Stimulated activated naive CD8-positive, alpha-beta T cell treated with anti-CD3 and anti-CD28 coated beads, Interleukin-15, Interleukin-2, amounts not matched to agents 100 ng/mL and 50 ng/mL, for 24 hours (primary cell): ENCODE measurements at regions not wholly inside any gene's neighbourhood (a gene's known extent, or its start where the extent isn't known, plus 50 kb on each side); places are given as distances from the start of the nearest gene placed in this dataset.

Source experiments
- H3K27ac Mint-ChIP-seq: one replicate; pipeline ENCODE4 v1.8.0; 2021; ENCODE audit warnings: mild to moderate bottlenecking, mixed read lengths
- H3K27me3 Mint-ChIP-seq: one replicate; pipeline ENCODE4 v1.8.0; 2021; ENCODE audit warnings: mixed read lengths
- H3K36me3 Mint-ChIP-seq: one replicate; pipeline ENCODE4 v1.8.0; 2021; ENCODE audit warnings: low read depth, mixed read lengths
- H3K4me1 Mint-ChIP-seq: one replicate; pipeline ENCODE4 v1.8.0; 2021; ENCODE audit warnings: low read depth, mixed read lengths
- H3K4me3 Mint-ChIP-seq: one replicate; pipeline ENCODE4 v1.8.0; 2021; ENCODE audit warnings: mild to moderate bottlenecking, mixed read lengths
- H3K9me3 Mint-ChIP-seq: one replicate; pipeline ENCODE4 v1.8.0; 2021; ENCODE audit warnings: mixed read lengths

DNA sequence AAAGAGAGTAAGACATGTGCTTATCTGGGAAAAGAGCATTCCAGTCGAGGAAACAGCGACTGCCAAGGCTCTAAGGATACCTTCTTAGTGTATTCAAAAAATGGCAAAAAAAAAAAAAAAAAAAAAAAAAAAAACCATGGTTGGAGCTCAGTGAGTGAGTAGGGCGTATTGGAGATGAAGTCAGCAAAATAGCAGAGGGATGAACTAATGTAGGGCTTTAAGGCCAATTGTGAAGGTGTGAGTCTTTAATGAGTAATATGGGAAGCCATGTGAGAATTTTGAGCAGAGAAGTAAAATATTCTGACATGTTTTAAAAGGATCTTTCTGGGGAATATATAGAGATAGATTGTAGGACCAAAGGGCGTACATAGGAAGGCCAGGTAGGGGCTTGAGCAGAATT lies 498.6 kb upstream of the ISX start:
- Mint-ChIP-seq H3K27me3 (peaks cover 4% of the 10 kb centered on the region), H3K27ac (no peak overlapping the region), H3K4me3 (no peak overlapping the region), H3K4me1 (no peaks in the 10 kb centered on the region), H3K36me3 (no peaks in the 10 kb centered on the region), H3K9me3 (peaks cover 11% of the 10 kb centered on the region)

DNA sequence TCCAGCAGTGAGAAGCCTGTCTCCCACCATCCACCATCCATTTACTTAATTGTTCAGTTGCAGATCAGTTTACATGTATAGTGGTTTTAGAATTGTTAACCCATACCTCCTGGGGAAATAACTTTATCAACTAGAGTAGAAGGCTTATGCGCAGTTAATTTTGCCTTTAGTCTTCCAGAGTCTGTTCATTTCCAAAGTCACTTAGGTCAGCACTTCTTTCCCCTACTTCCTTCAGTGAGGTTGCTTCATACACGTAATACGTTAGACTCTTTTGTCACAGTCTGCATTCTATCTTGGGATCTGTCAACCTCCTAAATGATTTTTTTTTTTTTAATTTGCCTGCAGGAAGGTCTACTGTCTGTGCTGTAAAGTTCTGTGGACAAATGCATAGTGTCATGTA lies 495.6 kb upstream of the ISX start:
- H3K27ac Mint-ChIP-seq: no peak overlapping the region
- no peaks in the 10 kb centered on the region for H3K9me3 Mint-ChIP-seq
- H3K4me3 Mint-ChIP-seq: no peak overlapping the region
- H3K36me3 Mint-ChIP-seq: no peaks in the 10 kb centered on the region
- H3K27me3 Mint-ChIP-seq: peaks cover 4% of the 10 kb centered on the region
- H3K4me1 Mint-ChIP-seq: no peaks in the 10 kb centered on the region

DNA sequence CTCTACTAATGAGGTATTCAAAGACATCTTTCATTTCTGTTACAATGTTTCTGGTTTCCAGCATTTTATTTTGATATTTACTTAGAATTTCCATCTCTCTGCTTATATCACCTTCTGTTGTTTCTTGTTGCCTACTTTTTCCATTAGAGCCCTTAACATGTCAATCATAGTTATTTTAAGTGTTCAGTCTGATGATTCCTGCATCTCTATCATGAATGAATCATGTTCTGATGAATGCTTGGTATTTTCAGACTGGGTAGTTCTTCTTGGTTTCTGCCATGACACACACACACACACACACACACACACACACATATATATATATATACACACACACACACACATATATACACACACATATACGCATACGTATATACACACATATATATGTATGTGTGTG lies 486.4 kb upstream of the ISX start:
- H3K27me3 Mint-ChIP-seq: no peaks in the 10 kb centered on the region
- H3K27ac Mint-ChIP-seq: no peak overlapping the region
- H3K4me1 Mint-ChIP-seq: no peaks in the 10 kb centered on the region
- H3K4me3 Mint-ChIP-seq: no peak overlapping the region
- H3K9me3 Mint-ChIP-seq: peaks cover 12% of the 10 kb centered on the region
- H3K36me3 Mint-ChIP-seq: no peaks in the 10 kb centered on the region

DNA sequence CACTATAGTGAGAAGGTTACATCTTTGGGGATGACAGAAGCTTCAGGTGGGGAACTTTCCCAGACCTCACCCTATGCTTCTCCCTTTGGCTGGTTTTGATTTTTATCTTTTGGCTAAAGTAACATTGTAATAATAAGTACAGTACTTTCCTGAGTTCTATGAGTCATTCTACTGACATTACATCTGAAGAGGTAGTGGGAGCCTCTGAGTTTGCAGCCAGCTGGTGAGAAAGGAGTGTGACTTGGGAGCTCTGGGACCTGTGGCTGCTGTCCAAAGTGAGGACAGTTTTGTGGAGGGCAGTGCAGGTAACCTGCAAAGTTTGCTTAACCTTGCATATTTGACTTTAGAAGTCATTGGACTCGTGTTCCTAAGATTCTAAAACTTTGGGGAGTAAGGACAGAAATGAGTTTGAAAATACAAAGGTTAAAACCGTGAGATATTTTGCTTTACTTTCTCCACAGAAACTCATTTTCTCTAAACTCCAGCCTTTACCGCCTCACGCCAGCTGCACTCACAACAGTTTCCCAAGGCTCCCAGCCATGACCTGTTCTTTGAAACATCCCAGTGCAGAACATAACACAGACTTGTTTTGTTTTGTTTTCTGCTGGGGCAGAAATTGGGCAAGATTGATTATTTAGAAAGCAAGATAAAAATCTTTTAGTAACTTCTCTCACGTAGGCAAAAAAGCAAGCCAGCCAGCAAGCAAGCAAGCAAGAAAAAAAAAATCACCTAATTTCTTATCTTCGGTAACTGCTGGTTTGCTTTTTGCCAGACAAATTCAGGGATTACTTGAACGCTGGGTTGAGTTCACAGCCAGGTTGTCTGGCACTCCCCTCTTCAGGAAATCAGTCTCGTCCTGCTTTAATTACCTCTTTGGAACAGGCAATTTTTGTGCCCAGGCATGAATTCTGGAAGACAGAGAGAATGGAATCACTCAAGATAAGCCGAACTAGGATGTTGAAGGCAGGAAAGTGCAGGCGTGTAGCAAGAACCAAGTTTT lies 478.3 kb upstream of the ISX start:
- H3K4me3 Mint-ChIP-seq: no peak overlapping the region
- H3K27ac Mint-ChIP-seq: no peak overlapping the region
- no peaks in the 10 kb centered on the region for H3K4me1 Mint-ChIP-seq
- H3K36me3 Mint-ChIP-seq: no peaks in the 10 kb centered on the region
- peaks cover 11% of the 10 kb centered on the region for H3K9me3 Mint-ChIP-seq
- no peaks in the 10 kb centered on the region for H3K27me3 Mint-ChIP-seq

DNA sequence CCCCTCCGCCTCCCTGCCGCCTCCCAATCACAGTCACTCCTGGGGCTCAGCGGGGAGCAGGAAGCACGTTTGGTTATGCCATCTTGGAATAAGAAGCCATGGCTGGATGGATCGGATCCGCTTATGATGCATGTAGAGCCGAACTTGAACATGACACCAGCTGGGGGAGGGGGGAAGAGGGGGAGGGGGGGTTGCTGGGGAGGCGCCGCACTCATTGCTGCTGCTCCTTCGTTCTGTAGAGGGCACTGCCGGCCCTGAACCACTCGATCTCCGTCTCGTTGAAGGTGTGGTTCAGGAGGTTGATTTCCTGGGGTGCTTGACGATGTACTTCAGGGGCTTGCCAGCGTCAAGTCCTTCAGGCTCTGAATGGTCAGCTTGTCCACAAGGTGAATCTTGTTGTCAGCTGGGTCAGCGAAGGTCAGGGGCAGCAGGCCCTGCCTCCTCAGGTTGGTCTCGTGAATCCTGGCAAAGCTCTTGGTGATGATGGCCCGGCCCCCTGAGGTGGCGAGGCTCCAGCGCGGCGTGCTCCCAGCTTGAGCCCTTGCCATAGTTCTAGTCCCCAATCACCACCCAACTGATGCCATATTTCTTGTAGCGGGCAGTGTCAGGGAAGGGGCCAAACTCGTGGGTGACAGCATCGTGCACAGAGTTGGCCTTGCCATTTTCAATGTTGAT lies 476.9 kb upstream of the ISX start:
- no peak overlapping the region for H3K4me3 Mint-ChIP-seq

DNA sequence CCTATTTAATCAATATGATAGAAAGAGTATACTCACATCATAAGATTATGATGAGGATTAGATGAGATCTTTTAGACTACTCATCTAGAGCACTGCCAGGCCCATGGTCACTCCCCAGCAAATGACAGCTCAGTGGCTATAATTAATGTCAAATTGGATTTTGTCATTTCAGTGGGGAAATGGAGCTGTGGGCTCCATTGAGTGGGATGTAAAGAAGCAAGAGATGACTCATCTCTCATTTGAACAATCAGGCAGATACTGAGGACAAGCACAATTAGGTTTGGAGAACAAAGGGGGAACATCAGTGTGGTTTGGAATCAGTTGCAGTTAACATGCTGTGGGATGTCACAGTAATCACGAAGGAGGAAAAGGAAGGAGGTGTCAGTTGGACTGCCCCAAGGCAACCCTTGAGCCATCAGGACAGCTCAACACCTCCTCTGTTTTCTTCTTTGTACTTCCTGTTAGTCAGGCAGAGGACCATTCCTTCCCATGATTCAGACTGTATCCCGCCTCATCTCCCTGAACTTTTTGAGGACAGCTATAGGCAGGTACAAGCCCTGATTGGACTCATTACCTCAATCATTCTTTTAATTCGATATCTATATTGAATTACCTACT lies 473.7 kb upstream of the ISX start:
- H3K4me3 Mint-ChIP-seq: no peak overlapping the region
- H3K4me1 Mint-ChIP-seq: no peaks in the 10 kb centered on the region
- H3K27ac Mint-ChIP-seq: no peak overlapping the region
- H3K9me3 Mint-ChIP-seq: peaks cover 4% of the 10 kb centered on the region
- no peaks in the 10 kb centered on the region for H3K36me3 Mint-ChIP-seq
- no peaks in the 10 kb centered on the region for H3K27me3 Mint-ChIP-seq

More for the DNA sequence above, 476.9 kb upstream of the ISX start:
- no peaks in the 10 kb centered on the region for H3K4me1 Mint-ChIP-seq
- no peaks in the 10 kb centered on the region for H3K27me3 Mint-ChIP-seq
- H3K27ac Mint-ChIP-seq: no peak overlapping the region
- peaks cover 4% of the 10 kb centered on the region for H3K9me3 Mint-ChIP-seq
- no peaks in the 10 kb centered on the region for H3K36me3 Mint-ChIP-seq

DNA sequence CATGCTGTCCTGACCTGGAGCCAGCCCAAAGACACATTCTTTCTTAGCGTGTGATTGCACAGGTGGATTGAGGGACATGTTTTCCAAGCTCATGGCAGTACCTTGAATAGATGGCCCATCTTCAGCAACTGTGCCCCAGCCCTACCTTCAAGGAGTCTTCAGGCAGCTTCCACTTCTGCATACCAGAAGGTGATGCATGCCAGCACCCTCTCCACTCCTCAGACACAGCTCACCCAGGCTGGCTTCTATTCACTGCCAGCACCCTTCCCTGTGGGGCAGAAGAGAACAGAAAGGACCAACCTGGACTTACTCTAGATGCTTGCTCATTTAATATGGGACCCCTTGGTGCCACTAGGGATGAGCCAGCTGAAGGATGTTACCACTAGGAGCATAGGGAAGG lies 466.4 kb upstream of the ISX start:
- Mint-ChIP-seq H3K4me1 (no peaks in the 10 kb centered on the region), H3K36me3 (no peaks in the 10 kb centered on the region), H3K27me3 (no peaks in the 10 kb centered on the region), H3K4me3 (no peak overlapping the region), H3K9me3 (no peaks in the 10 kb centered on the region), H3K27ac (no peak overlapping the region)

DNA sequence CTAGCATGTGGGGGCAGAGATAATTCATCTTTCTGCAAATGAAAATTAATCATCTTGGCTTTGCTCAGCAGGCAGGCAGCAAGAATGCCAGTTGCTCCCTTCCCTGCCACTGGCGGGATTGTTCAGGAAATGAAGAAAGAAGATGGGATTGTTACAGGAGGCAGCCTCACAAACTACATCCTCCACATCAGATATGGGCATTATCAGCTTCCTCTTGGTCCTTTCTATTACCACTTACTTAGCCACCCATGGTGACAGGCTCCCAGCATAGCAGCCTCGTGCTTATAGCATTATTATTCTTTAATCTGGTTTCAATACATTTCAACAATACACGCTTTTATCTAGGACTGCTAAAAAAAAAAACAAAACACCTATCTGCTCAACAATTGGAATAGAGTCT lies 461.6 kb upstream of the ISX start:
- no peaks in the 10 kb centered on the region for H3K27me3 Mint-ChIP-seq
- H3K4me1 Mint-ChIP-seq: no peaks in the 10 kb centered on the region
- no peak overlapping the region for H3K27ac Mint-ChIP-seq
- H3K36me3 Mint-ChIP-seq: no peaks in the 10 kb centered on the region
- H3K9me3 Mint-ChIP-seq: no peaks in the 10 kb centered on the region
- H3K4me3 Mint-ChIP-seq: no peak overlapping the region

DNA sequence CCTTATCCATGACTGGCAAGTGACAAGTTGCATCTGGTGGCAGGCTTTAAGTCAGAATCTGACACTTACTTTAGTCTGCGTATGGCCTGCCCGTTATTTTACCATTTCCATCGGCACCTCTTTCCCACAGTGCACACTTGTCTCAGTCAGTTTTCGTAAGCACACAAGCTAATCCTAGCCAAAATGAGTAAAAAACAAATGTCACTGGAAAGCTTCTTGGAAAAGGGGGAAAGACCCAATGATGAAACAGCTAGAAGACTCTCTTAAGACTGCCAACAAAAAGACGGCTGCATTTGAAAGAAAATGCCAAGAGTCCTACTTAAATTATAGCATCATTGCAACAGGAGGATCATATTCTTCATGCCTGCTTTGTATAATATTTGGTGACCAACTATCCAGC lies 457.9 kb upstream of the ISX start:
- Mint-ChIP-seq H3K36me3 (no peaks in the 10 kb centered on the region), H3K9me3 (peaks cover 5% of the 10 kb centered on the region), H3K4me1 (no peaks in the 10 kb centered on the region)

DNA sequence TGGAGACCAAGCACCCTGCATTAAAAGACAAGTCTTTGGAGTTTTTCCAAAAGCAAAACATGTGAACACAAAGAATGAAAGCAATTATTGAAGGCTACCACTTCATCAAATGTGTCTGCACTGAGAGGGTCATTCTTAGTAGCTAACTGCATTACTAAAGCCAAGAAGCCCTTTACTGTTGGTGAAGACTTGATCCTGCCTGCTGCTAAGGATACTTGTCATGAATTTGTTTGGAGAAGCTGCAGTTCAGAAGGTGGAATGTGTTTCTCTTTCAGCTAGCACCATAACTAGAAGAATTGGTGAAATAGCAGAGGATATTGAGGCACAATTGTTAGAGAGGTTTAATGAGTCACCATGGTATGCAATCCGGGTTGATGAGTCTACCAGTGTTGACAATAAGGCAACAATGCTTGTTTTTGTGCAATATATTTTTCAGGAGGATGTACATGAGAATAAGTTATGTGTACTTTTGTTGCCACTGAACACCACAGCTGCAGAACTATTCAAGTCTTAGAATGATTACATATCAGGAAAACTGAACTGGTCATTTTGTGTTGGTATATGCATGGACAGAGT lies 457.3 kb upstream of the ISX start:
- Mint-ChIP-seq H3K27me3 (no peaks in the 10 kb centered on the region), H3K9me3 (peaks cover 5% of the 10 kb centered on the region), H3K4me1 (no peaks in the 10 kb centered on the region), H3K36me3 (no peaks in the 10 kb centered on the region), H3K27ac (no peak overlapping the region), H3K4me3 (no peak overlapping the region)

More for the DNA sequence above, 457.9 kb upstream of the ISX start:
- Mint-ChIP-seq H3K27ac (no peak overlapping the region), H3K4me3 (no peak overlapping the region), H3K27me3 (no peaks in the 10 kb centered on the region)

DNA sequence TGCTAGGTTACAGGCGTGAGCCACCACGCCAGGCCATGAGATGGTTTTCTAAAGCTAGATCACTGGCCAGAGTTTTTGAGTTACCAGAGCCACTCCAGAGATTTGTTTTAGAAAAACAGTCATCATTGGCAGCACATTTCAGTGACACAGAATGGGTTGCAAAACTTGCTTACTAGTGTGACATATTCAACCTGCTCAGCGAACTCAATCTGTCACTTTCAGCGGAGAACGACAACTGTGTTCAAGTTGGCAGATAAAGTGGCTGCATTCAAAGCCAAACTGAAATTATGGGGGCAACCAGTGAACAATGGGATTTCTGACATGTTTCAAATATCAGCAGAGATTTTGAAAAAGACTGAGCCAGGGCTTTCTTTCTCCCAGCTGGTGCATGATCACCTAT lies 456.3 kb upstream of the ISX start:
- Mint-ChIP-seq H3K4me3 (no peak overlapping the region), H3K27ac (no peak overlapping the region), H3K36me3 (no peaks in the 10 kb centered on the region), H3K4me1 (no peaks in the 10 kb centered on the region), H3K9me3 (peaks cover 5% of the 10 kb centered on the region), H3K27me3 (peaks cover 2% of the 10 kb centered on the region)

DNA sequence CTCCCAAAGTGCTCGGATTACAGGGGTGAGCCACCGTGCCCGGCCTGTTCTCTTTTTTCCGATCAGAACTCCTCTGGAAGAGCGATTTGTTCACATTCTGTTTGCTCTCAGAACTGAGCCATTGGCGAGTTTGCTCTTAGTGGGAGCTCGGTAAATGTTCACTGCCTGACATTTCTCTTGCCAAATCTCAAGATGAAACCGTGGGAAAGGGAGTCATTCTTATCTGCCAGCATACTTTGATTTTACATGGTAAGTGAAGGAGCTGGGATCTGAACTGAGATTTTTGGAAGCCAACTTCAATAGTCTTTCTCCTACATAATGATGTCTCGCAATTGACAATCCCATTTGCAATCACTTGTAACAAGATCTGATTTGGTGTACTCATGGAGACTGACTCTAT lies 445.8 kb upstream of the ISX start:
- Mint-ChIP-seq H3K9me3 (no peaks in the 10 kb centered on the region), H3K4me3 (no peak overlapping the region), H3K27ac (no peak overlapping the region), H3K4me1 (no peaks in the 10 kb centered on the region), H3K27me3 (no peaks in the 10 kb centered on the region), H3K36me3 (no peaks in the 10 kb centered on the region)

DNA sequence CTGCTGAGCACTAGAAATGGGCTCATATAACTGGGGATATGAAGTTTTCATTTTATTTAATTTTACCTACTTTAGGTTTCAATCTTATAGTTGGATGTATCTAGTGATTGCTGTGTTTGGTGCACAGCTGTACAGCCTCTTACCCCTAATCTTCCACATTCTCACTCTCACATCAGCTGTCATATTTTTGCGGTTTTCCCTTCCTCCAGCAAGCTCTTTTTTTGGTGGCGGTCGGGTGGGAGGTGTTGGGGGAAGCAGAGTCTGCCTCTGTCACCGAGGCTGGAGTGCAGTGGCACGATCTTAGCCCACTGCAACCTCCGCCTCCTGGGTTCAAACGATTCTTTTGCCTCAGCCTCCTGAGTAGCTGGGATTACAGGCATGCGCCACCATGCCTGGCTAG lies 445.1 kb upstream of the ISX start:
- H3K4me1 Mint-ChIP-seq: no peaks in the 10 kb centered on the region
- H3K27me3 Mint-ChIP-seq: no peaks in the 10 kb centered on the region
- H3K4me3 Mint-ChIP-seq: no peak overlapping the region
- no peaks in the 10 kb centered on the region for H3K36me3 Mint-ChIP-seq
- H3K9me3 Mint-ChIP-seq: no peaks in the 10 kb centered on the region
- no peak overlapping the region for H3K27ac Mint-ChIP-seq

DNA sequence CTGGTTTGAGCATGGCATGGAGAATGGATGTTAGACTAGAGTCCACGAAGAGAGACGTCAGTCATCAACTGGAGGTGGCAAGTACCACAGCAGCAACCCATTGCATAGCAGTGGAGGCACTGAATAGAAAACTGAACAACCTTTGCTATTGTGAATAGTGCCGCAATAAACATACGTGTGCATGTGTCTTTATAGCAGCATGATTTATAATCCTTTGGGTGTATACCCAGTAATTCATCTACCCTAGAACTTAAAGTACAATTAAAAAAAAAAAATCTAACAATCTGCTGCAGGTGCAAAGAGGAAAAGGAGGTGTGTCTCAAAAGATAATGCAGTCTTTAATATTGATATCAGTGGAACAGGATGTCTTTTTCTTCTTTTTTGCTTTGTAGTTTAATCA lies 443.4 kb upstream of the ISX start:
- Mint-ChIP-seq H3K27ac (no peak overlapping the region), H3K9me3 (no peaks in the 10 kb centered on the region), H3K36me3 (no peaks in the 10 kb centered on the region), H3K4me1 (no peaks in the 10 kb centered on the region), H3K27me3 (no peaks in the 10 kb centered on the region), H3K4me3 (no peak overlapping the region)

DNA sequence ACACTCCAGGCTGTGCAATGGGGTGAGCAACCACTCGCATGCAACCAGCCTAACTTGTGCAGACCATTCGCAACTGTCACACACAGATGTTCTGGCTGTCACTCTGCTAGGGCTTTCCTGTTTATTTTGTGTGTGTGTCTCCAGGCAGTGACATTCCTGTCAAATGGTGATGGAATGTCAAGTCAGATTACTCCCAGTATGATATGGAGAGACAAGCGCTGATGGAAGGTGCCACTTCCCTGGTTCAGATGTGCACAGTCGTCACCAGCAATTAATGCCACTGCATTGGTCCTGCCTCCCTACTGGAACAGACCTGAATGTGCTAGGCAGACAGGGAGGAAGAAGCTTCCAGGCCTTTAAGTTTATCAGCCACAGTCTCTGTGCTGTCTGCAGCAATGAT lies 442.4 kb upstream of the ISX start:
- H3K4me1 Mint-ChIP-seq: no peaks in the 10 kb centered on the region
- no peaks in the 10 kb centered on the region for H3K36me3 Mint-ChIP-seq
- no peaks in the 10 kb centered on the region for H3K27me3 Mint-ChIP-seq
- no peaks in the 10 kb centered on the region for H3K9me3 Mint-ChIP-seq
- H3K4me3 Mint-ChIP-seq: no peak overlapping the region
- H3K27ac Mint-ChIP-seq: no peak overlapping the region
